ENCODE measurements at regions not wholly inside any gene's neighbourhood (a gene's known extent, or its start where the extent isn't known, plus 50 kb on each side); places are given as distances from the start of the nearest gene placed in this dataset.

- in situ Hi-C loops (cut with MboI; ENCODE audit: low pct_unique_long_range_greater_than_20kb, low sequenced_read_pairs), result no loop called here
- no peak for DNase-seq
These were observed 146.4 kb upstream of the SPATS2L start for GRCh38 chr2:200159829-200160781.

- DNase-seq, result no peak
- in situ Hi-C loops (cut with MboI; ENCODE audit: low pct_unique_long_range_greater_than_20kb, low sequenced_read_pairs), result no loop called here
These were observed 145.0 kb upstream of the SPATS2L start for GRCh38 chr2:200161458-200161857.

GRCh38 chr2:200165687-200166086 lies 140.8 kb upstream of the SPATS2L start:
- in situ Hi-C loops (cut with MboI; ENCODE audit: low pct_unique_long_range_greater_than_20kb, low sequenced_read_pairs), result no loop called here
- no peak for DNase-seq

GRCh38 chr2:200168641-200169555 lies 137.6 kb upstream of the SPATS2L start:
- no peak for DNase-seq
- in situ Hi-C loops (cut with MboI; ENCODE audit: low pct_unique_long_range_greater_than_20kb, low sequenced_read_pairs), result no loop called here

GRCh38 chr2:200170221-200170620 lies 136.3 kb upstream of the SPATS2L start:
- DNase-seq, result no peak
- in situ Hi-C loops (cut with MboI; ENCODE audit: low pct_unique_long_range_greater_than_20kb, low sequenced_read_pairs), result no loop called here

GRCh38 chr2:200171731-200172482 lies 134.6 kb upstream of the SPATS2L start:
- DNase-seq, result no peak
- in situ Hi-C loops (cut with MboI; ENCODE audit: low pct_unique_long_range_greater_than_20kb, low sequenced_read_pairs), result no loop called here

- in situ Hi-C loops (cut with MboI; ENCODE audit: low pct_unique_long_range_greater_than_20kb, low sequenced_read_pairs), result no loop called here
- no peak for DNase-seq
These were observed 134.0 kb upstream of the SPATS2L start for GRCh38 chr2:200172521-200172920.

- in situ Hi-C loops (cut with MboI; ENCODE audit: low pct_unique_long_range_greater_than_20kb, low sequenced_read_pairs), result no loop called here
- DNase-seq, result no peak
These were observed 133.4 kb upstream of the SPATS2L start for GRCh38 chr2:200172944-200173581.

- DNase-seq, result no peak
- in situ Hi-C loops (cut with MboI; ENCODE audit: low pct_unique_long_range_greater_than_20kb, low sequenced_read_pairs), result no loop called here
These were observed 132.8 kb upstream of the SPATS2L start for GRCh38 chr2:200173691-200174090.

- in situ Hi-C loops (cut with MboI; ENCODE audit: low pct_unique_long_range_greater_than_20kb, low sequenced_read_pairs), result no loop called here
- no peak for DNase-seq
These were observed 131.9 kb upstream of the SPATS2L start for GRCh38 chr2:200174433-200175216.

GRCh38 chr2:200177971-200178911 lies 128.3 kb upstream of the SPATS2L start:
- in situ Hi-C loops (cut with MboI; ENCODE audit: low pct_unique_long_range_greater_than_20kb, low sequenced_read_pairs), result no loop called here

GRCh38 chr2:200179151-200179550 lies 127.3 kb upstream of the SPATS2L start:
- DNase-seq, result no peak
- in situ Hi-C loops (cut with MboI; ENCODE audit: low pct_unique_long_range_greater_than_20kb, low sequenced_read_pairs), result no loop called here

More at GRCh38 chr2:200177971-200178911, 128.3 kb upstream of the SPATS2L start:
- no peak for DNase-seq

GRCh38 chr2:200180943-200181342 lies 125.5 kb upstream of the SPATS2L start:
- in situ Hi-C loops (cut with MboI; ENCODE audit: low pct_unique_long_range_greater_than_20kb, low sequenced_read_pairs), result no loop called here
- no peak for DNase-seq

GRCh38 chr2:200181755-200182154 lies 124.7 kb upstream of the SPATS2L start:
- no peak for DNase-seq
- in situ Hi-C loops (cut with MboI; ENCODE audit: low pct_unique_long_range_greater_than_20kb, low sequenced_read_pairs), result no loop called here

- no peak for DNase-seq
- in situ Hi-C loops (cut with MboI; ENCODE audit: low pct_unique_long_range_greater_than_20kb, low sequenced_read_pairs), result no loop called here
These were observed 121.5 kb upstream of the SPATS2L start for GRCh38 chr2:200184748-200185627.

GRCh38 chr2:200185628-200186000 lies 120.9 kb upstream of the SPATS2L start:
- DNase-seq, result no peak
- in situ Hi-C loops (cut with MboI; ENCODE audit: low pct_unique_long_range_greater_than_20kb, low sequenced_read_pairs), result no loop called here

Data from KBM-7 (cell line).